ENCODE measurements at regions not wholly inside any gene's neighbourhood (a gene's known extent, or its start where the extent isn't known, plus 50 kb on each side); places are given as distances from the start of the nearest gene placed in this dataset.

- no peak for TF ChIP-seq CTCF (IDR thresholded peaks at IDR 0.05)
- TF ChIP-seq EP300 (IDR thresholded peaks at IDR 0.05): no peak
- no peak for TF ChIP-seq POLR2A (IDR thresholded peaks at IDR 0.05)
Observed at GRCh38 chr1:195970209-195970608, 638.0 kb downstream of the KCNT2 start.
